CD4-positive, alpha-beta T cell treated with Interferon gamma for 1 hour (primary cell): ENCODE measurements at regions not wholly inside any gene's neighbourhood (a gene's known extent, or its start where the extent isn't known, plus 50 kb on each side); places are given as distances from the start of the nearest gene placed in this dataset.
"Not testable (repeated sequence)": the region's sequence is repeated elsewhere in the genome, so short reads cannot be mapped to it uniquely, and the experiment has no call there.

ENCODE experiments used
- DNase-seq: peaks from one replicate; pipeline ENCODE4 v3.0.0-alpha.2; 2020

DNA sequence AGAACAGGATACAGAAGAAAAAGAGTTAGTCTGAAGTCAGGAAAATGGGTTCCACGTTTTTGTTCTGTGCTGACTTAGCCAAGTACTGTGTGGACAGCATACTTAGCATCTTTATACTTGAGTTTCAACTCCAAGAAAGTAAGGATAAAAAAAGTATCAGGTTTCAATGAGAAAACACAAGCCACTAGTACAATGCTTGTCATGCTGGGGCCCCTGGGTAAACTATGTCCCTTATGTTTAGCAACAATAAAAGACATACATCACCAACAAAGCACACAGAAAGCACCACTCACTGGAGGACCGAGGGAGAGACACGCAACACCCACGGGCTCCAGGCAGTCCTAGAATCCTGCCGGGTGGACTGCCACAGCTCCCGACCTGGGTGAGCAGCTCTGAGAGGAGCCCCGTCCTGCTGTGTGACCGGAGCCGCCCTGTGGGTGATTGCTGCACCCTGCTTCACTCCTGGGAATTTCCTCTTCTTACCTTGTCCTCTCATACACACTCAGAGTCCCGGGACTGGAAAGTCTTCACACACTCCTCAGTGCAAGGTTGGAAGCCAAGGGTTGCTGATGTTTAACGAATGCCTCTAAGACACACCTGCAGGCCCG is 890.5 kb downstream of the BRD1 start:
- DNase-seq = no peak

DNA sequence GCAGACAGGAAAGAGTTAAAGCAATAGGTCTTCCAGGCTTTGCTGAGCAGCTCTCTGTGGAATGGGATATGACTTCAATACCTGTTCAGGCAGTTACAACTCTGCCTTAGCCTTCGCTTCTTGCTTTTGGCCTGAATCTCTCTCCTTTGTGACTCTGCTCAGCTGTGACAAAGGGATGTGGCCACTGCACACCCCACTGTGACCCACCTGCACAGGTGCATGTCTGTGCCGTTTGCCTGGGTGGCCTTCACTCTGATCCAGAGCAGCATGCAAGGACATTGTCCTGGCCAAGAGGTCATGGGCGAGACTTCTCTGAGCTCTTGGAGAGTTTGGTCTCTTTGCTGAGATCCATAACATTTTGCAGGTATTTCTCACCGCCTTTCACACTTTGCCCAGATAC is 891.3 kb downstream of the BRD1 start:
- no peak for DNase-seq

DNA sequence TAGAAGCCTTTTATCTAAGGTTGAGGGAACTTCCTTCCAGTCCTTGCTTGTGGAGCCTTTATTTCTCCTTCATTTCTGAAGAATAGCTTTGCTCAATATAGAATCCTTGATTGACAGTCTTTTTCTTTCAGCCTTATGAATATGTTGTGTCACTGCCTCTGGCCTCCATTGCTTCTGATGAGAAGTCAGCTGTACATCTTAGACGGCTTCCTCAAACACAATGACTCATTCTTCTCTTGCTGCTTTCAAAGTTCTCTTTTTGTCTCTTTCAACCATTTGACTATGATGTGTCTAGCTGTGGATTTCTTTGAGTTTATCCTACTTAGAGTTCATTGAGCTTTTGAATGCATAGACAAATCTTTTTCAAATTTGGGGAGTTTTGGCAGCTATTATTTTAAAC is 893.2 kb downstream of the BRD1 start:
- no peak for DNase-seq

DNA sequence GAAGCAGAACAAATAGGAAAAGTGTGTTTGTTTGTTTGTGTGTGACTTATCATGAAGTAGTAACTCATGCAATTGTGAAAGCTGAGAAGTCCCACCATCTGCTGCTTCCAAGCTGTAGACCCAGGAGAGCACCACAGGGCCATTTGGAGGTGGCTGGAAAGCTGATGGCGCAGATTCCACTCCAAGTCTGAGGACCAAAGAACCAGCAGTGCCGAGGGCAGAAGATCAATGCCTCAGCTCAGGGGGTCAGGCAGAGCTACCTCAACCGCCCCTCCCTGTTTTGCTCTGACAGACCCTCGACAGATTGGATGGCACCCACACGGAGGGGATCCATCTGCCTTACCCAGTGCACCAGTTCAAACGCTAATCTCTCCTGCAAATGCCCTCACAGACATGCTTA is 896.2 kb downstream of the BRD1 start:
- no peak for DNase-seq

DNA sequence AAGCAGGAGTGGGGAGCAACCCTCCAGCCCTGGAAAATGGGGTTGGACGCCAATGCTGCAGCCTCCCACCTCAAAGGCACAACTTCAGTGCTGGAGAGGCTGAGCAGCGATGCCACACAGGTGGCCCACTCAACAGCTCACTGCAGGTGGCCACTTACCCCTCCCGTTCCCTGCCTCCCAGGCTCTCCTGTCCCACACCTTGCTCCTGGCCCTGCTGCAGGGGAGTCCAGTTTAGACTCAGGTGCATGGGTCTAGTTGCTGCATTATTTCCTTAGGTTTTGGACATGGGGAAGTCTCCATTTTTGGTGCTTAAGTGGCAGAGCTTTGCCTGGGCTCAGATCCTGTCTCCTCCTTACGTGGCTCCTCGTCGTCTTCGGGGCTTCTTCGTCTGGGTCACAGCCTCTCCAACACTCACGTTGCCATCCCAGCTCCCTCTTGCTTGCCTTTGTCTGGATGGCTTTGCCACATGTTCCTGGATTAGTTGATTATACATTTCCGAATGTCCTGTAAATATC is 898.3 kb downstream of the BRD1 start:
- DNase-seq = no peak

DNA sequence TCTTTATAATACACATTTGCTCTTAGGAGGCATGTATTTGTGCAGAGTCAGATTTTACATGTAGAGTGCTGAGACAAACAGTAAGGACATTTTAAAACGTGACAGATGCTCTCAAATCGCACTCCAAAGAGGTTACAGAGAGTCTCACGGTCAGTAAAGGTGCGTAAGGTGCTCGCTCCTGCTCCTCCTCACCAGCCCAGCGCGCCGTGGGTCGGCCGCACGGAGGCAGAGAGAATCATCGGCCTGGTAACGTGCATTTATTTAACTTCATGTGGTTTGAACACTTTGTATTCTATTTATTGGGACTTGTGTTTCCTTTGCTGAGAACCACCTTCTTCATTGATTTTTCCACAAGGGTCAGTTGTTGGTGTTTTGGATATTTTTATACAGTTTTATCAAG is 900.1 kb downstream of the BRD1 start:
- no peak for DNase-seq

DNA sequence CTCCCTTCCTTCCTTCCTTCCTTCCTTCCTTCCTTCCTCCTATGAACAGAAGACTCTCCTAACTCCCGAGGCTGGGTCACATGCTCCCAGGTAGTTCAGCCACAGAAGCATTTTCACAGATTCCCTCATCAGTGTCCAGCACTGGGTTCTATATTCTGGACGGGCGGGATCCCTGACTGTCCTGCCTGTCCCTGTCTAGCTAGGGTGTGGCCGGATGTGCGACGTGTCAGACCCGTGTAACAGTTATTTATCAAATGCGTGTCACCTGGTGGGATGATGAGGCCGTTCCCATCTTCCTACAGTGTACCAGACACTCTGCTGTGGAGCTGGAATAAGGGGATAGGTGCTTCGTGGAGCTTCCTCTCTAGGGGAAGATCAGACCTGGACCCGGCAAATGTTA is 901.0 kb downstream of the BRD1 start:
- no peak for DNase-seq

DNA sequence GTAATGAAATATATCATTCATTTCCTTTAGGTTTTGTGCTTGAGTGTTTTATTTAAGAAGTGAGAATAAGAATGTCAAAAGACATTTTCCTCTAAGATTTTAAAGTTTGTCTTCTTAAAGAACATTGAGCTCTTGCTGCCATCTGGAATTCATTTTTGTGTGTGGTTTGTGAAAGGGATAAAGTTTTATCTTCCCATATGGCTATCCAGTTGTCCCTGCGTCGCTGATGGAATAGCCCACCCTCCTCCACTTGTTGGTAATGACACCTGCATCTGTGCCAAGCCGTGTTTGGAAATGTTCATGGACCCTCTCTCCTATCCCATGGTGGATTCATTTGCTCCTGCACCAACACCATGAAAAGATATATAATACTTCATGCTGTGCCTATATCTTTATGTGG is 901.5 kb downstream of the BRD1 start:
- no peak for DNase-seq

DNA sequence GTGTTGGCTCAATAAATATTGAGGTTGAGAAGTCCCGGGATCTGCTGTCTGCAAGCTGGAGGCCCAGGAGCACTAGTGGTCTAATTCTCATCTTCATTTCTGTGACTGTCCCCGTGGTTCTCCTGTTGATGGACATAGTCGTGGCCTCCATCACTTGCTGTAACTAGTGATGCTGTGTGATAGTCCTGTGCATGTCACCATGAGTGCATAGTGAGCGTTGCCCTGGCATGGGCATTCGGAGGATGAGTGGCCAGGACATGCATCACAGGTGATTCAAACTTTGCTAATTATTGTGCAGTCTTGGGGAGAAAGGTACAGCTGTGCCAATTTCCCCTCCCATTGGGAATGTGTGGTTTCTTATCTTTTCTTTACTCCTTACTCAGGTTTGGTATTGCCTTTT is 902.2 kb downstream of the BRD1 start:
- DNase-seq = no peak

DNA sequence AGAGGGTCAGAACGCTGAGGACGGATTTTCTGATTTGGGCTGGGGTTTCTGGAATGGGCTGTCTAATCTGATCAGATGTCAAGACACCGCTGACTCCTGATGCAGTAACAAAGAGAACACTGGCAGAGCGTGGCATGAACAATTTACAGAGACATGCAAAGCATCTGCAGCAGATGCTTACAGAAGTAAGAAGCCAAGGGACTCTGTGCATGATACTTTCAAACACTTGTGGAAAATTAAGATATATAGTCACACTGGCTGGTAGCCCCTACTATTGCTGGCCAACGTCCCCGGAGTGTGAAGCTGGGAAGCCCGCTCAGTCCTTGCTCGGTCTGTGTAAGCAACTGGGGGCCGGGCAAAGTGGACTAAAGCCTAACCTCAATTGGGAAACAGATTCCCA is 903.7 kb downstream of the BRD1 start:
- DNase-seq = no peak

DNA sequence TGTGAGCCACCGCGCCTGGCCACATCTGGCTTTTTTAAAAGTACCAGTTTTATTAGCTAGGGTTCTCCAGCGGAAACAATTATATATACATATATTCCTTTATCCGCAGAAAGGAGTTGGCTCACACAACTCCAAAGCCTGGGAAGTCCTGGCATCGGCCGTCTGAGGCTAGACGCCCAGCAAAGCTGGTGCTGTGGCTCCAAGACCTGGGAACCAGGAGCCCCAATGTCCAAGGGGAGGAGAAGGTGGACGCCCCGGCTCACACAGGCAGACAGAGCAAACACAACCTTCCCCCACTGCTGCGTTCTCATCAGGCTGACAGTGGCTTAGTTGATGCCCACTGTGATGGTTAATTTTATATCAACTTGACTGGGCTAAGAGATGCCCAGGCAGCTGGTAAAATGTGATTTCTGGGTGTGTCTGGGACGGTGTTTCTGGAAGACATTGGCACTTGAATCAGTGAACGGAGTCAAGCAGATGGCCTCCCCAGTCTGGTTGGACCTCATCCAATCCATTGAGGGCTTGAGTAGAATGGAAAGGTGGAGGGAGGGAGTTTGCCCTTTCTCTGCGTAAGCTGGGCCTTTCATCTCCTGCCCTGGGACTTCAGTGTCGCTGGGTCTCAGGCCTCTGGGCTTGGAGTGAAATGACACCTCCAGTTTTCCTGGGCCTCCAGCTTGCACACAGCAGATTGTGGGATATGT is 904.4 kb downstream of the BRD1 start:
- DNase-seq = no peak

DNA sequence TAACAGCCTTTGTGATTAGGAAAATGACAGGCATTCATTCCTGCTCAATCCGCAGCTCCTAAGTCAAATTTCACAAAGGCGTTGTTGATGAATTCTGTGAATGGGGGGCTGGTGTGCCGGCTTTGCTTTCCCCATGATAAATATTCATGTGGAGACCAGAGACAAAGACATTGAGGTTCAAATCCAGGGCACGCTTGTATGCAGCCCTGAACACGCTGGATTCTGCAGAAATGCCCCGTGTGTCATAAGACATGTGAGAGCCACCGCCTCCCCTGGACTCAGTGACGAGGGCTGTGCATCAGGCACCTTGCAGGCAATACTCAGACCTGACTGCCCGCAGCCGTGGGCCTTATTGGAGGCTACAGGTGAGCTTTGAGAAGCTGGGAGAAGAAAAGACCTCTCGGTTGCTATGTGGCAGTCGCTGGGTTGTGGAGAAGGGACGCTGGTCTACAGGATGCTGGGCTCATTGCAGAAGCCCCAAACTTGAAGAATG is 906.2 kb downstream of the BRD1 start:
- DNase-seq = no peak

DNA sequence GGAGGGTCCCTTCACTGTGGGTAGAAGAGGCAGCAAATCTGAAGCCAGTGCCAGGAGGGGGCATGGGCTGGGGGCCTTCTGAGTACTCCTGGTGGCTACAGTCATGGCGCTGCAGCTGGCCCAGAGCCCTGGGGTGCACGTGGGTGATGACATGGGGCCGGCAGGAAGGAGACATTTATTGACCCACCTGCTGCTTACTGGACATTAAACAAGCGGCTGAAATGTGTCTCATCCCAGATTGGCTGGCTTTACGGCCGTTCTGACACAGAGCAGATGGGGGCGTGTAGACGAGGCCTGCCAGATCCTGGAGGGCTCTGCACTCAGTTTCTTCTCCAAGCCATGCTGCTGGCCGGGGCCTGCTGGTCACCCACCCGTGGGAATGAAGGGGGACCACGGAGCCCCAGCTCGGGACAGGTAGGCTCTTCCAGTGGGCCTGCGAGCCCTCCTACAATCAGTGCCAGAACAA is 906.9 kb downstream of the BRD1 start:
- no peak for DNase-seq

DNA sequence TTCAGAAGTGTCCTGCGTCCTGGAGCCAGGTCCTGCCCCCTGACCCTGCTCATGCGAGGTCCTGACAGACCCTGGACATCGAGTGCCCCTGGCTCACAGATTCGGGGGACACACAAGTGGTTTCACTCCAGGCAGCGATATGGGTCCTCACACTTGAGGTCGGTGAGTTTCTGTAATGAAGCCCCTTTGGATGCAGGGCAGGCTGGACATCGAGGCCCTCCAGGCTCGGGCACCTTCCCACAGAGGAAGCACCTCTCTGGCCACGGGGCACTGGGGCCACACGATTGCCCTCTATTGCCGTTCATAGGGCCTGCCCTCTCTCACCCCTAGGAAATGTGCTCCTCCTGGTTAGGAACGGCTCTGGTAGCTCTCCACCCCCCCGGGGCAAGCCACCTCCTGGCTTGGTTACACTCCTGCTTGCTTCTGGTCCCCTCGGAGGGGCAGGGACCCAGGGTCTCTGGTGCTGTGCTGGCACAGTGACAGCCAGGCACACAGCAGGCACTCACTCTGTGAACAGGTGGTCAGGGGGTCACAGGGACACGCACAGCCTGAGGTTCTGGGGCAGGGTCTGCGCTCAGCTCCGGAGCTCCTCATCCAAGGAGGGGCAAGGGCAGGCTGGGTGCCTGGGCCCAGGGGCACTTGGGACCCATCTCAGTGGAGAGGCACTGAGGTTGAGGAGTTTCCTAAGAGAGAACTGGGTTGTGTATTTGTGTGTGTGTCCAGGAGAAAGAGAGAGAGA is 907.7 kb downstream of the BRD1 start:
- no peak for DNase-seq

DNA sequence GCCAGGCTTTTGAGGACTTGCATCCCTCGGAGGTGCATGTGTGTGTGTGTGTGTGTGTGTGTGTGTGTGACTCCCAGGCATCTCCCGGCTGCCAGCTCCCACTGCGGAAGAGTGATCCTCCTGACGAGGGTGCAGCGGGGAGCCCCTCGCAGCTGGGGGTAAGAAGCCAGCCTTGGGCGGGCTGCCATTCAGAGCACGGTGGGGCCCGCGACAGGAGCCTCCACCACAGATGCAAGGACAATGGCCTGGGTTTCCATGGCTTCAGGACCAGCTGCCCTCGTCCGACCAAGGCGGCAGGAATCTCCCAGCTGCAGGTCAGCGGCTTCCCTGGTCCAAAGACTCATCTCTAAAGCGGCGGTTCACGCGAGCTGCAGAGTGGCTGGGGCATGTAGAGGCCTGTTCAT is 908.5 kb downstream of the BRD1 start:
- DNase-seq = no peak

DNA sequence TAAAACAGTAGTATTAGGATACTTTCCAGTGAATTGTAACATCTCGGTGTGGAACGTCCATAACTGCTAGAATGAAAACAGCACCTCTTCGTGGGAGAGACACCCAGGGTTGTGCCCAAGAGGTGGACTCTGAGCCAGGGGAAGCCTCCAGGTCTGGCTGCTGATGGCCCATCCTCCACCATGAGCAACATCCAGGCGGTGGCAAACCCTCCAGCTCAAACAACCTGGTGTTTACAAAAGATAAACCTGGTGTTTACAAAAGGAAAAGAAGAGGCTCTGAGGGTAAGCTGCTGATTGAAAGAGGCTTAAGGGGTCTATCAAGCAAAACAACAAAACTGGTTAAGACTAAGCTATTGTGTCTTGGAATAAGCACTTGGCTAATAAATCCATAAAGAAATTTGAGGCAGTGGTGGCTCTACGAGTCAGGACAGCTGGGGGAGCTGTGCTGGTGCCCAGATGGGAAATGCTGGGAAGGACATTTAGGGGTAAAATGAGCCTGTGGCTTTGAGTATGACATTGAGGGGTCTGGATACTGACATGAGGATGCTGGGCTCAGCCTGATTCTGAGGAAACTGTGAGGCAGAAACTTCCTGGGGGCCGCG is 909.0 kb downstream of the BRD1 start:
- no peak for DNase-seq

DNA sequence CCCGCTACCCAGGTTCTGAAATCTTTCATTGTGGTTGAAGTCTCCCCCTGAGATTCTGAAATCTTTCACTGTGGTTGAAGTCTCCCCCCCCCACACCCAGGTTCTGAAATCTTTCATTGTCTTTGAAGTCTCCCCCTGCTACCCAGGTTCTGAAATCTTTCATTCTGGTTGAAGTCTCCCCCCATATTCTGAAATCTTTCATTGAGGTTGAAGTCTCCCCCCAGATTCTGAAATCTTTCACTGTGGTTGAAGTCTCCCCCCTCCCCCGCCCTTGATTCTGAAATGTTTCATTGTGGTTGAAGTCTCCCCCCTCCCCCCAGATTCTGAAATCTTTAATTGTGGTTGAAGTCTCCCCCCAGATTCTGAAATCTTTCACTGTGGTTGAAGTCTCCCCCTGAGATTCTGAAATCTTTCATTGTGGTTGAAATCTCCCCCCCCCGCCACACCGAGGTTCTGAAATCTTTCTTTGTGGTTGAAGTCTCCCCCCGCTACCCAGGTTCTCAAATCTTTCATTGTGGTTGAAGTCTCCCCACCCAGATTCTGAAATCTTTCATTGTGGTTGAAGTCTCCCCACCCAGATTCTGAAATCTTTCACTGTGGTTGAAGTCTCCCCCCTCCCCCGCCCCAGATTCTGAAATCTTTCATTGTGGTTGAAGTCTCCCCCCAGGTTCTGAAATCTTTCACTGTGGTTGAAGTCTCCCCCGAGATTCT is 915.2 kb downstream of the BRD1 start:
- DNase-seq = not testable (repeated sequence)

DNA sequence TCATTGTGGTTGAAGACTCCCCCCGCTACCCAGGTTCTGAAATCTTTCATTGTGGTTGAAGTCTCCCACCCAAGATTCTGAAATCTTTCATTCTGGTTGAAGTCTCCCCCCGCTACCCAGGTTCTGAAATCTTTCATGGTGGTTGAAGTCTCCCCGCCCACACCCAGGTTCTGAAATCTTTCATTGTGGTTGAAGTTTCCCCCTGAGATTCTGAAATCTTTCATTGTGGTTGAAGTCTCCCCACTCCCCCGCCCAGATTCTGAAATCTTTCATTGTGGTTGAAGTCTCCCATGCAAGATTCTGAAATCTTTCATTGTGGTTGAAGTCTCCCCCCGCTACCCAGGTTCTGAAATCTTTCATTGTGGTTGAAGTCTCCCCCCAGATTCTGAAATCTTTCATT is 916.0 kb downstream of the BRD1 start:
- DNase-seq = not testable (repeated sequence)

DNA sequence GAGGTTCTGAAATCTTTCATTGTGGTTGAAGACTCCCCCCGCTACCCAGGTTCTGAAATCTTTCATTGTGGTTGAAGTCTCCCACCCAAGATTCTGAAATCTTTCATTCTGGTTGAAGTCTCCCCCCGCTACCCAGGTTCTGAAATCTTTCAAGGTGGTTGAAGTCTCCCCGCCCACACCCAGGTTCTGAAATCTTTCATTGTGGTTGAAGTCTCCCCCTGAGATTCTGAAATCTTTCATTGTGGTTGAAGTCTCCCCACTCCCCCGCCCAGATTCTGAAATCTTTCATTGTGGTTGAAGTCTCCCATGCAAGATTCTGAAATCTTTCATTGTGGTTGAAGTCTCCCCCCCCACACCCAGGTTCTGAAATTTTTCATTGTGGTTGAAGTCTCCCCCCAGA is 916.6 kb downstream of the BRD1 start:
- not testable (repeated sequence) for DNase-seq

DNA sequence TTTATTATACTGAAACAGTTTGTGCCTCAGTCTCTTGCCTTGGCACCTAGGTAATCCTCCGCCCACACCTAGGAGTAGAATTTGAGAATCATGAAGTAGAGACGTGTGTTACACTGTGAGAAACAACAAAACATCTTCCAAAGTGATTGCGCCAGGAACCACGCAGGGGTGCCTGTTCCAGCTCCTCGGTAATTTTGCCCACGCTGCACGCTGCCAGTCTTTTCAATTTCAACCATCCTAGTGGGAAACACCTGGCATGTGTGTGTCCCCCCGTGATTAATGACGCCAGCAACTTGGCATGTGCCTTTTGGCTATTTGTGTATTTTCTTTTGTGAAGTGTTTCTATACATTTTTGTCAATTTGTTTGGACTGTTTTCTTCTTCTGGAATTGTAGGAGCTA is 919.1 kb downstream of the BRD1 start:
- DNase-seq = no peak

DNA sequence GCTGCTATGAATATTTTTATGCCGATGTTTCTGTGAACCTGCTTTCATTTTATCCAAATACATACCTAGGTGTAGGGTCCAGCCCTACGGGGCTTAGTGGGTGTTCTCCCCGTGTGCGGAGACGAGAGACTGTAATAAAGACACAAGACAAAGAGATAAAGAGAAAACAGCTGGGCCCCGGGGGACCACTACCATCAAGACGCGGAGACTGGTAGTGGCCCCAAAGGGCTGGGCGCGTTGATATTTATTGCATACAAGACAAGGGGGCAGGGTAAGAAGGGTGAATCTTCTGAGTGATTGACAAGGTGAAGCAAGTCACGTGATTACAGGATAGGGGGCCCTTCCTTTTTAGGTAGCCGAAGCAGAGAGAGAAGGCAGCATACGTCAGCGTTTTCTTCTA is 920.1 kb downstream of the BRD1 start:
- no peak for DNase-seq

DNA sequence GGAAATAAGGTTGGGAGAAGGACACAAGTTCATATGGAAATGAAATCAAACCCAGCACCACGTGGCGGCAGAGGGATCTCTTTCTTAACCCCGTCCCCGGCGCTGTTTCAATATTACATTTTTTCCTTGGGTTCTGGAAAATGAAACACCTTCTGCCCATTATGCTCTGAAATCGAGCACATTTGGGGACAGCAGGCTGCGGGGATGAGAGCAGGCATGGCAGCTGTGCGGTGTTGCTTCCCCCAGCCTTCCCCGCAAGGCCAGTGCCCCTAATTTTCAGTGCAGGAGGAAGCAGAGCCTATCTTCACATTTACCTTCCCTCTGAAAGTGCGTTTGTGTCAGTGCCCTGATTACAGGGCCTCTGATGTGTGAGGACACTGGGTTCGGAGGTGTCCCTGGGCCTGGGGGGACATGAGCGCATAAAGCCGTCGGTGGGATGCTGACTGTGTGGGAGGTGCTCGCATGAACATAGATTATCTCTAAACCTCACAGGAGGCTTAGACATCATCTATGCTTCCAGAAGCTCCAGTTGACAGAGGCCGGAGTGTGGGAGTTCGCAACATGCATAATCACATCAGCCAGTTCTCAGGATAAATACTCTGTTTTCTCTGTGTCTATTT is 921.3 kb downstream of the BRD1 start:
- DNase-seq = no peak
